ENCODE measurements at regions not wholly inside any gene's neighbourhood (a gene's known extent, or its start where the extent isn't known, plus 50 kb on each side); places are given as distances from the start of the nearest gene placed in this dataset.

- peaks cover 3% of the 10 kb centered on the region for H3K27me3 ChIP-seq (ENCODE audit: low read depth)
- no peaks in the 10 kb centered on the region for H3K36me3 ChIP-seq
- intact Hi-C loops (cut with micrococcal nuclease): no loop called here
- H3K4me1 ChIP-seq: no peaks in the 10 kb centered on the region
- no peaks in the 10 kb centered on the region for H3K9me3 ChIP-seq (replicated peaks)
- DNase-seq: no peak
- TF ChIP-seq CTCF (IDR thresholded peaks at IDR 0.05; ENCODE audit: borderline replicate concordance): no peak
- no peak overlapping the region for H3K4me3 ChIP-seq
- H3K27ac ChIP-seq (replicated peaks): no peak overlapping the region
These were observed 173.4 kb downstream of the WNT5A start for GRCh38 chr3:55313666-55314065.

GRCh38 chr3:55309336-55309735 lies 177.8 kb downstream of the WNT5A start:
- intact Hi-C loops (cut with micrococcal nuclease): no loop called here

GRCh38 chr3:55307622-55308021 lies 179.5 kb downstream of the WNT5A start:
- Histone ChIP-seq H3K4me1 (no peaks in the 10 kb centered on the region), H3K27me3 (ENCODE audit: low read depth) (peaks cover 3% of the 10 kb centered on the region), H3K9me3 (replicated peaks) (no peaks in the 10 kb centered on the region), H3K4me3 (no peak overlapping the region), H3K27ac (replicated peaks) (no peak overlapping the region), H3K36me3 (no peaks in the 10 kb centered on the region)
- TF ChIP-seq CTCF (IDR thresholded peaks at IDR 0.05; ENCODE audit: borderline replicate concordance): no peak
- intact Hi-C loops (cut with micrococcal nuclease): no loop called here
- DNase-seq: no peak

More at GRCh38 chr3:55309336-55309735, 177.8 kb downstream of the WNT5A start:
- no peaks in the 10 kb centered on the region for H3K36me3 ChIP-seq
- H3K9me3 ChIP-seq (replicated peaks): no peaks in the 10 kb centered on the region
- no peak overlapping the region for H3K27ac ChIP-seq (replicated peaks)
- TF ChIP-seq CTCF (IDR thresholded peaks at IDR 0.05; ENCODE audit: borderline replicate concordance): no peak
- H3K27me3 ChIP-seq (ENCODE audit: low read depth): peaks cover 3% of the 10 kb centered on the region
- H3K4me1 ChIP-seq: no peaks in the 10 kb centered on the region
- DNase-seq: no peak
- H3K4me3 ChIP-seq: no peak overlapping the region

GRCh38 chr3:55305696-55306485 lies 181.2 kb downstream of the WNT5A start:
- Histone ChIP-seq H3K4me1 (no peaks in the 10 kb centered on the region), H3K27me3 (ENCODE audit: low read depth) (peaks cover 3% of the 10 kb centered on the region), H3K27ac (replicated peaks) (no peak overlapping the region), H3K36me3 (no peaks in the 10 kb centered on the region), H3K9me3 (replicated peaks) (no peaks in the 10 kb centered on the region), H3K4me3 (no peak overlapping the region)
- TF ChIP-seq CTCF (IDR thresholded peaks at IDR 0.05; ENCODE audit: borderline replicate concordance): no peak
- no peak for DNase-seq
- intact Hi-C loops (cut with micrococcal nuclease): no loop called here

- Histone ChIP-seq H3K4me3 (no peak overlapping the region), H3K36me3 (no peaks in the 10 kb centered on the region), H3K9me3 (replicated peaks) (no peaks in the 10 kb centered on the region), H3K27me3 (ENCODE audit: low read depth) (peaks cover 11% of the 10 kb centered on the region), H3K27ac (replicated peaks) (no peak overlapping the region), H3K4me1 (no peaks in the 10 kb centered on the region)
- TF ChIP-seq CTCF (IDR thresholded peaks at IDR 0.05; ENCODE audit: borderline replicate concordance): no peak
- intact Hi-C loops (cut with micrococcal nuclease): no loop called here
- DNase-seq: no peak
These were observed 186.4 kb downstream of the WNT5A start for GRCh38 chr3:55300701-55301100.

All from left ventricle myocardium inferior (tissue), 1 donor.